Activated T-helper 9 cell treated with anti-CD3 and anti-CD28 coated beads, Interleukin-2, amount 50 U/mL, for 16 hours (primary cell): ENCODE measurements at regions not wholly inside any gene's neighbourhood (a gene's known extent, or its start where the extent isn't known, plus 50 kb on each side); places are given as distances from the start of the nearest gene placed in this dataset.
"Not testable (repeated sequence)": the region's sequence is repeated elsewhere in the genome, so short reads cannot be mapped to it uniquely, and the experiment has no call there.

Experiments used
- DNase-seq: peaks from one replicate; pipeline ENCODE4 v3.0.0-alpha.2; 2020; ENCODE audit warnings: low read depth

DNA sequence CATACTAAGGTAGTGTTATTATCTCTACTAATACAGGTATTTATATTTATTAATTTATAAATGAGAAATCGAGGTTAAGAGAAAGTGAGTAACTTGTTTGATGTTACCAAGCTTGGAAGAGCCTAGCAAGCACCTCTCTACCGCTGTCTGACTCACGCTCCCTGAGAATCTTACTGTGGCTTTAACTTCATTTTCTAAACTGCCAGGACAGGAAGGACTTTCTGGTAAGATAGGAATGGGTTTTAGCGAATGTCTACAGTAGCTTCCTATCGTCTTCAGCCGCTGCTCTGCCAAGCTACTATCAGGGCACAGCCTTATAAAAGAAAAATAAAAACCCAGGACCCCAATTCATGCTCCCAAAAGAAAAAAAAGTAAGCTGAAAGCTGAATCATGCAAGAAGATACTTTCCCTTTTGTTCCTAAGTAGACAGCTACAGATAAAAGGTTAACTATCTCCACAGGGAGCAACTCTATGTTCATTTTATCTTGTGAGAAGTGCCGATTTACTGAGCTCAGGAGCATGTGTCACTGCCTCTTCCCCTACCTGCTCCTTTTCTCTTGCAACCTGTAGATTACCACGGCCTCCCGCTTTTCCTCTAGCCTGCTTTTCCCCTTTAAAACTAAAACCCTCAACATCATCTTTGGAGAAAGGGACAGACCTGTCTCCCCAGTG is 60.2 kb downstream of the THNSL1 start:
- no peak for DNase-seq

DNA sequence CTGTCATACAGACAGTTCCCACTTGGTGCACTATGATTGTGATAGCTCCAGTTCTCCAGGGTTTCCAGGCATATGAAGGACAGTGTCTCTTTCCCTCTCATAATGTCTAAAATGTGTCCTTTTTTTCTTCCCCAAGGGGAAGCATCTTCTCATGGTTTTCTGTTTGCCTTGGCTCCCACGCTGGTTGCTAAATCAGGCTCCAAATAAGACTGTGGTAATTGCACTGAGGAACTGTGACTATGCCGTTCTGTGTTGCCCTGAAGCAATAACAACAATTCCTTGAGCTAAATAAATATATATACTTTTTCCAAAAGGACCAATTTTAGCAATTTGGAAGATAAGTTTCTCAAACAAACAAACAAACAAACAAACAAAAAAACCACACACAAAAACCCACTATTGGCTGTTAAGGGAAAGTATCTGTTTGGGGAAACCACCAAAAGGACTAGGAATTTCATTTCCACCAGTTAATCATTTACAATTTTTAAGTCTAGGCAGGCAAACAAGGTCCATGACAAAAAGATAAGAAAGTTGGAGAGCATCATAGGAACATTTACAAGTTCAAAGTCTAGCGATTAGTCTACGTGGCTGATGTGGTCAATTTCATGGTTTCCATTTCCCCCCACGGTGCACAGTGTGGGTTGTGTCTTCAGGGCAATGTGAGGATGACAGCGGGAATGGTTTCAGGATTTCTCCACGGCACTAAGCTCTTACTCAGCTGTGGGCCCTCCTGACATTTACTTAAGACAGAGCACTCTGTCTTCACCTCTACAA is 62.4 kb downstream of the THNSL1 start:
- no peak for DNase-seq

DNA sequence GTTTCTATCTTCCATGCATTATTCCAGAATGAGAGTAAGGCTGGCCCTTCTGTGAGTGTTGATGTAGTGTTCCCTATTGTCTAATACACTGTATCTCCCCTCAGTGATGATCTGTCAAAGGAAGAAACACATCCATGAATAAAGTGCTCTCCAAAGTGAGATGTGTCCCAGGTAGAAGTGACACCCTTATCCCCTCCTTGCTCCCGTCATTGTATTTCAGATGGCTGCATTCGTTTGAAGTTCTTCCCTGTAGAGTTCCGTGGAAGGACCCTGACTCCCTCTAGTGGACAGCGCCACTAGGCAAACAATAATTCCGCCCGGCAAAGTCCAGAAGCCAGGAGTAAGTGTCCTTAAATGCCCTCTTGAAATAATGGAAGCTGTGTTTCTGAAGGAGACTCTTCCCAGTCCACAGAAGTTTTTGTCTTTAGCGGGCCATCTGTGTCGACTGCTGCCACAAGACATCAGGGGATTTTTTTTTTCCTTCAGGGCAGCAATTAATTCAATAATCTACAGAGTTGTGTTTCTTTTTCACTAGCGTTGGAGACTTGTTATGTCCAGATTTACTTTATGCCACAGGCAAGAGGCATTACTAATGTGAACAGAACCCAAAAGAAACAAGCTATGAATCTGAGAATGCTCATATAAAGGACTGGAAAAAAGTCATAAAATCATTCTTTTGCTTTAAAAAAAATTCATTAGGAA is 64.6 kb downstream of the THNSL1 start:
- DNase-seq, result peak; percentile 14

DNA sequence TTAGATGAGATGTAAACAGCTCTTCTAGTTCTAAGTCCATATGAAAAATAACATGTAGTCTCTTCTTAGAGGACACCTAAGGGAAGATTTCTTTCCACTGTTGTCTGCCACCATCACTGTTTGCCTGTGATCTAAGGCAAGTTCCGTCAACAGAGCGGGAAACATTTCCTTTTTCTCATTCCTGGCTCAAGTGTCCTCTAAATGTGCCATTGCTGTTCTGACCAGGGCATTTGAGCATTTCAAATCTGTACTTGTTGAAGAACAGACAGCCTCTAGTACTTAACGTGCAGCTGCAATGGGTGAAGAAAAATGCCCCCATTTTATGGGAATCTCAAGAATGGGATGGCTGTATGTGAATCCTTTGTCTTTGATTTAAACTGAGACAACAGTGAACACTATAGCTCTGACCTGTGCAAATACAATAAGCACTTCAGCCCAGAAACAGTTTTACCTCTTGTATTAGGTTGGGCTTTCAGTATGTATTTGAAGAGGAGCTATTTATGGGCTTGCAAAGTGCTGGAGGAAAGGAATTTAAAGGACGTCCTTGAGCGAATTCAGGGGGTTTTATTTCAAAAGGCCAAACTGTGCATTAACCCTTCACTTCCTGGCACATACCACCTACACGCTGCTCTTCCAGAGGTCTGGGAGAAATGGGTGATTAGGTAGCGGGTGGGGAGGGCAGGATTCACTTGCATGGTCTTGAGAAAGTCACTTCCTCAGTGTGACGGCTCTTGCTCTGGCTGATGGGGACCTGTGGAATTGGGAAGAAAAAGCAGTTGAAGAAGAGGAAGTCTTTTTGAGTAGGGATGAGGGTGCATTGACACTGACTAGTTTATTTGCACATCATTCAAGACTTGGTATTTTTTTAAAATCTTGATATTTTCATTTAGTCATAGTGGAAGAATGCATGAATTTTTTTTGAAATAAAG is 66.1 kb downstream of the THNSL1 start:
- no peak for DNase-seq

DNA sequence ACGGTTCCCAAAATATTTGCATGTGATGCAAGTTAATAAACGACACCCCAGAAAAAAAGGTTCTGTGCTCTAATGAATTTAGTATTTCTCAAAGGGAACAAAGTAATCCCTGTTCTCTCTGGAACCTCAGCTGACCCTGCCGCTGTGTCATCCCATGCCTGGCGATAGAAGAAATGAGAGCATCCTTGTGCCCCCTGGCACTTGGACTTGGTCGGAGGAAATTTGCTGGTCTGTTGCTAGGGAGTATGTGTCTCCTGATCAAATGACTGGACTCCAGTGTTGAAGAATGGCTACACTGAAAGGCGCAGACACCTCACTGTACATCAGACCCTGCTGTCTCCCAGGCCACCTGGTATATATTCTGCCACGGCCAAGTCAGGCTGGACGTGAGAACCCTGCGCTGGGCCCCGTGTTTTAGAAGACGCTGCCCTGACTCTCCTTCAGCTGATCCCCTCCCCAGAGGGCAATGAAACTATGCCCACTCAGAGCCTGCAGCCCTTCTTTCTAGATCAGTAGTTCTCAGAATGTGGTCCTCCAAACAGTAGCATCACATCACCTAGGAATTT is 67.2 kb downstream of the THNSL1 start:
- no peak for DNase-seq

DNA sequence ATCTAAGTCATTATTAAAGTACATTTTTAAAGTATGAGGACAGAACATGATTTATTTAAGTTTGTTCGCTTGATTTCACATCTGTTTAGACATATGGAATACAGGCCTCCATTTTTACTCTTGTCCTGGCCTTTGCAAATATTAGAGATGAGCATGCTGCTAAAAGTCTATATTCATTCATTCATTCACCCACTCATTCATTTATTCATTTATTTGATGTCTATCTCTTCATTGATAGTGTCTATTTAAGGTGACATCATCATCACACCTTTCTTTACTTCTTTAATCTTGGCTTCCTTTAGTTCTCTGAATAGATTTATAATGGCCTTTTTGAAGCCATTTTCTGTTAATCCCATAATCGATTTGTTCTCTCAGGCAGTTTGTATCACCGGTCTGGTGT is 68.0 kb downstream of the THNSL1 start:
- DNase-seq, result no peak

DNA sequence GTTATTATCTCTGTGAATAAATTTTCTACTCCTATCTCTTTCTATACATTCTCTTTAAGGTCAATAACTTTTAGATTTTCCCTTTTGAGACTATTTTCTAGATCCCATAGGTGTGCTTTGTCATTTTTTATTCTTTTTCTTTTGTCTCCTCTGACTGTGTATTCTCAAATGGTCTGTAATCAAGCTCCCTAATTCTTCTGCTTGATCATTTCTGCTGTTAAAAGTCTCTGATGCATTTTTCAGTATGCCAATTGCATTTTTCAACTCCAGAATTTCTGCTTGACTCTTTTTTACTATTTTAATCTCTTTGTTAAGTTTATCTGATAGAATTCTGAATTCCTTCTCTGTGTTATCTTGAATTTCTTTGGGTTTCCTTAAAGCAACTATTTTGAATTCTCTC is 78.2 kb downstream of the THNSL1 start:
- DNase-seq, result no peak

DNA sequence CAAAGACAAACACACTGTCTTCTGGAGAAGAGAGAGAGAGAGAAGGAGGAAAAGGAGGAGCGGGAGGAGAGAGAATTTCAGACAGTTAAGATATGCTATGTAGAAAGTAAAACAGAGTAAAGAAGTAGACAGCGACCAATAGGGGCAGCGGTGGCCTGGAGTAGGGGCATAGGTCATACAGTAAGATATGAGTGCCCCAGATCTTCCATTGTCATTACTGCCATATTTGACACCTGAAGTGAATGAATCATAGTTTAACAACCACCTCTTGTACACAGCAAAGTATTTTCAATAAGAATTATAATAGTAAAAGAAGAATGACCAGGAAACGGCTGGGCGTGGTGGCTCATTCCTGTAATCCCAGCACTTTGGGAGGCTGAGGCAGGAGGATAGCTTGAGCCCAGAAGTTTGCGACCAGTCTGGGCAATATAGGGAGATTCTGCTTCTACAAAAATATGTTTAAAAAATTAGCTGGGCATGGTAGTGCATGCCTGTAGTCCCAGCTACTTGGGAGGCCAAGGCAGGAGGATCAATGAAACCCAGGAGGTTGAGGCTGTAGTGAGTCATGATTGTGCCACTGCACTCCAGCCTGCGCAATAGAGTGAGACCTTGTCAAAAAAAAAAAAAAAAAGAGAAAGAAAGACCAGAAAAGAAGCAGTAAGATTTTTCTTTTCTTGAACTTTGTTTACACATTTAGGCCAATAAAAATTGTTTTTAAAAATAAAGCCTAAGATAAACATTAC is 77.0 kb upstream of the GPR158 start:
- no peak for DNase-seq

DNA sequence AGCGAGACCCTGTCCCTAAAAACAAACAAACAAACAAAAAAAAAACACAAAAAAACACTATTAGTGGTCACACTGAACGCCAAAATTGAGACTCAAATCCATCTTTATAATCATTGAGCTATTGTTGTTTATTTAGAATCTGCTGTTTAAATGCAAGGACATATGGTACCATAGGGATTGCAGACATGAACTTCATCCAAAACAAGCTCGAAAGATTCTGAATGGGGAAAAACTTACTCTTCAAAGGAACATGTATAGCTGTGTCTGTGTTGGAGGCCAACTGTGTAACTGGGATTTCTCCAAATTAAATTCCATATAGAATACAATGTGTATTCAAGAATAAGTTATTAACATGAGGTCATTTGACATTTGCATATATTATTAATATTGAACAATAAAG is 74.7 kb upstream of the GPR158 start:
- no peak for DNase-seq

DNA sequence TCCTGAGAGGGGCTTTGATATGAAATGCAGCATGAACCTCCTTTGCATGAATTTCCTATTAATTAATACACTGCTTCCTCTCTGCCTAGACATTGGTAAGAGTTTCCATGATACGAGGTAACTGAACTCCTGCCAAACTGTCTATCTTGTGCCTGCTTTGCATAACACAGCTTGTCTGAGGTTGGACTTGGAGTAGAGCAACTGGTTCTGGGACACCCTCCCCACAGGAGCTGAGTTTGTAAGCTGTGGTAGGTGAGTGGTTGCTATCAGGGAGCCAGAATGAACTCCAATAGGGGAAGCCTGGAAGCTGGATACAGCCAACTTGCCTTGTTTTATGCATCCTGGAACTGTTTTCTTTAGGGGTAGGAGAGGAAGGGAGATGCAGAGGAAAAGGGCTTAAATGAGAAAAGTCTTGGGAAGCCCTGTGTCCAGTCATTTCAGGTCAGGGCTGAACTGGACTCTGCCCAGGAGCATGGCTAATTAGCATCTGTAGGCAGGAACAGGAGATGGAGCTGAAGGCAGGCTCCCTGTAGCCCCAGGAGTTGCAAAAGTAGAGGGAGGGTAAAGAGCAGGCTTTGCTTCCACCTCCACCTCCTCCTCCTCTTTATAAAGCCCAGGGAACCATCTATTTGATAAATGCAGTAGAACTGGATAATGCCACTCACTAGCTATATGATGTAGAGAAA is 73.2 kb upstream of the GPR158 start:
- no peak for DNase-seq

DNA sequence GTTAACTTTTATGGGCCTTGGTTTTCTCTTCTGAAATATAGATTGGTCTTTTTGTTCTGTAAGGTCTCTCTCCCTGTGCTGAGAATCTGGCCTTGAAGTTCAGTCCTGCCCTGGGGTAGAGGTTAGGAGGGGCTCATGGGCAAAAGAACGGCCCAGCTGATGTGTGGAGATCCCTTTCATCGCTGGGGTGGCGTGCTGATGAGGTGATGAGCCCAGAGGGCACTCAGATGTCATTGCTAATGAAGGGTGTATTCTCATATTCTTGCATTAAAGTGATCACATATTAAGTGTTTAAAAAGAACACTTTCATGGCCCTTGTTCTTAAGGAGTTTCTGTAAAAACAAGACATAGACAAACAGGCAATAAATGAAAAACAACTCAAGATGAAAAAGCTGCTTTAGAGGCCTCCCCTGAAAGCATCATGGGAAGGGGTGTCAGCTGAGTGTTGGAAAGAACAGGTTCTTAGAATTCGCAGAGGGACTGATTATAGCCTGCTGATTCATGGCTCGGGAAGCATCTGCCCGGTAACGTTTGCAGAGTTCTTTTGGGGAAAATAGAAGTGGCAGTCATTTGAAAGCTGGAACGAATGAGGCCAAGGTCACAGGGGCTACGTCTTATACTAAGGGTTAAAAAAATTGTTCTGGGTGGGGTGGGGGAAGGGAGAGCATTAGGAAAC is 72.5 kb upstream of the GPR158 start:
- DNase-seq, result no peak

DNA sequence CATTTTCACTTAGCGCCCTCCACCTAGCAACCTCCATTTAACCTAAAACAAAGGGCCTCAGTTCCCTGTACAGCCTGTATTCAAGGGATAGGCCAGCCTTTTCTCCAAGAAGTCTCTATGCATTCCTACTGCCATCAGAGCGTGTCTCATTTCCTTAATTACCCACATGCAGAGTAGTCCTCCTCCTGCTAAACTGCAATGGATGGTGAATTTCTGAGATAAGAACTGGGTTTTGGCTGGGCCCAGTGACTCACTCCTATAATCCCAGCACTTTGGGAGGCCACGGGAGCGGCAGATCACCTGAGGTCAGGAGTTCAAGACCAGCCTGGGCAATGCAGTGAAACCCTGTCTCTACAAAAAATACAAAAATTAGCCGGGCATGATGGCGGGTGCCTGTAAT is 71.1 kb upstream of the GPR158 start:
- no peak for DNase-seq

DNA sequence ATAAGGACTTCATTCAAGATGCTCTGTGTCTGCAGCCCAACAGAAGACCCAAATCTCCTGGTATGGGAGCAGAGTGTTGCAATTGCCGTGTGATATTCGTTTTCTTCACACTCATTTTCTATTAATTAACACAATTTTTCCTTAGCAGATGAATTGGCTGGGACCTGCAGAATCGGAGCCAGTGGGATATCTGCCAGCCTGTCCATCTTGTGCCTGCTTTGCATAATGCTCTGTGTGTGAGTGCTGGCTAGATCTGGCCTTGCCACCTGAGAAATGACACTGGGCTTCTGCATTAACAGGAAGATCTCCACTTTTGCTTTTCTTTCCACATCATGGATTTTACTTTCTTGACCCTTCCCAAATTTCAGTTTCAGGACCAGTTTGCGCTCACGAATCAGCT is 70.4 kb upstream of the GPR158 start:
- DNase-seq, result no peak

DNA sequence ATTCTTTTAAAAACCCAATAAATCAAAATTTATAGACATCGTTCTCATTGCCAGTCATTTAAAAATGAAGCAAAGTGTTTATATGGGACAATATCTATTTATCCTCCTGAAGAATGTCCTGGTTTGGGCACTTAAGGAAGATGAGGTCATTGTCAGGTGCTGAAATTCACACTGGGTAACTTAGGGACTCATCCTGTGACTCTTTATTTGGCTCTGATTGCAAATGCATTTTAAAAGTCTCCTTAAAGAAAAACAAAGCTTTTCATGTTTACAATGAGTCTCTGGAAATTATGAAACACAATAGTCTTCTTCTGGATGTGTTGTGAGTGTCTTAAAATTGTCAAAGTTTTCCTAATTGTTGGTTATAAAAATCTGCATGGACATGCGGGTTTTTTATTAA is 69.5 kb upstream of the GPR158 start:
- DNase-seq, result no peak

DNA sequence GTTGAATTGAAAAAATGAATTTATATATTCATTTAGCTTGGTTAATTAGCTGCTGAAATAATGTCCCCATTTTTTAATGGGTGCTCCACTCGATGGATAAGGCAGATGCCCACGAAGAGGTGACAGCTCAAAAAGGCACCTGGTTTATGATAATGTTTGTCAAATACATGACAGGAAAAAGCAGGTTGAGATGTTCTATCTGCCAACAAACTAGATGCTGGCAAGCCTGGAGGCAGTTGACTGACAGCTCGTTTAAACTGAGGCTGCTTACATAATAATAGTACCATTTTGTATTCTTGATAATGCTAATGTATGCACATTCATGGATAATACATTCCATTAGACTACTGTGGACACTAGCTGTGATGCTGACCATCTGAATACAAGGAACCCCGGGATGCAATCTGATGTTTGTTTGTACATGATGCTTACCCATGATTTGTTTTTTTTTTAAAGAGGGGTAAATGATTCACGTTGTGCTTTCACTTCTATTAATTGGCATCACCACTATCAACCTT is 69.0 kb upstream of the GPR158 start:
- no peak for DNase-seq

DNA sequence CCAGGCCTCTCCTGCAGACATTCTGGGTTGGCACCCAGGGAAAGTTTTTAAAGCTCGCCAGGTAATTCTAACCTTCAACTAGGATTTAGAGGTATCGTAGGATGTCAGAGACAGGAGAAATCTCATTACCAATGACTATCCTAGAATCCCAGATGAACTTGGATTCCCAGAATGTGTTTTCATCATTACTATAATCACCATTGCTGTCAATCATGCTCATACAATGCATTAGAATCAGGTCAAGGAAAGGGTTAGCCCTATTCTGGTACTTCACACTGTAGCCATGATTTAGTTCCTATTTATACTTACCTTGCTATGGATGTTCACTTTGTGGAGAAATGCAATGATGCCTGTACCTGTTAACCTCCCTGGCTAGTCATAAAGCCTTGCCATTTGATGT is 67.0 kb upstream of the GPR158 start:
- DNase-seq, result no peak

DNA sequence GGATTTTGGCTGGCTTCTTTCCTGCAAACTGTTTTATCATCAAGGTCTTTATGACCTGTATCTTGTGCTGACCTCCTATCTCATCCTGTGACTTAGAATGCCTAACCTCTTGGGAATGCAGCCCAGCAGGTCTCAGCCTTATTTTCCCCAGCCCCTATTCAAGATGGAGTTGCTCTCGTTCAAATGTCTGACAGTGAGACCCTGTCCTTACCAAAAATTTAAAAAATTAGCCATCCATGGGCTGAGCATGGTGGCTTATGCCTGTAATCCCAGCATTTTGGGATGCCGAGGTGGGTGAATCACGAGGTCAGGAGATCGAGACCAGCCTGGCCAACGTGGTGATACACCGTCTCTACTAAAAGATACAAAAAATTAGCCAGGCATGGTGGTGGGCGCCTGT is 64.9 kb upstream of the GPR158 start:
- DNase-seq, result not testable (repeated sequence)

DNA sequence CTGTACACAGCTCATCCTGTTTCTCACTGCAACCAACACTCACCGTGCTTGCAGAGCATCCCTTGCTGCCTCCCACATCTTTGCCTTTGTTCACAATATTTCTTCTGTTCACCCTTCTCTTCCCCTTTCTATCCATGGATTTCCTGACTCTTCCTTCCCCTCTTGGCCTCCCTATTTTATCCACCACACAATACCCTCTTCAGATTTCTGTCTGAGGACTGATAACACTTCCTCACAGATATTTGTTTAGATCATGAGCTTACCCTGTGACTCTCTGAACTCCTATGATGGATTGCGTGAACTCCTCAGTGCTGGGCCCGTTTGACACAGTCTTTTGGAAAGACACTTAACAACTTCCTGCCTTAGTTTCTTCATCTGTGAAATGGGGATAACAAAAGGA is 62.8 kb upstream of the GPR158 start:
- no peak for DNase-seq

DNA sequence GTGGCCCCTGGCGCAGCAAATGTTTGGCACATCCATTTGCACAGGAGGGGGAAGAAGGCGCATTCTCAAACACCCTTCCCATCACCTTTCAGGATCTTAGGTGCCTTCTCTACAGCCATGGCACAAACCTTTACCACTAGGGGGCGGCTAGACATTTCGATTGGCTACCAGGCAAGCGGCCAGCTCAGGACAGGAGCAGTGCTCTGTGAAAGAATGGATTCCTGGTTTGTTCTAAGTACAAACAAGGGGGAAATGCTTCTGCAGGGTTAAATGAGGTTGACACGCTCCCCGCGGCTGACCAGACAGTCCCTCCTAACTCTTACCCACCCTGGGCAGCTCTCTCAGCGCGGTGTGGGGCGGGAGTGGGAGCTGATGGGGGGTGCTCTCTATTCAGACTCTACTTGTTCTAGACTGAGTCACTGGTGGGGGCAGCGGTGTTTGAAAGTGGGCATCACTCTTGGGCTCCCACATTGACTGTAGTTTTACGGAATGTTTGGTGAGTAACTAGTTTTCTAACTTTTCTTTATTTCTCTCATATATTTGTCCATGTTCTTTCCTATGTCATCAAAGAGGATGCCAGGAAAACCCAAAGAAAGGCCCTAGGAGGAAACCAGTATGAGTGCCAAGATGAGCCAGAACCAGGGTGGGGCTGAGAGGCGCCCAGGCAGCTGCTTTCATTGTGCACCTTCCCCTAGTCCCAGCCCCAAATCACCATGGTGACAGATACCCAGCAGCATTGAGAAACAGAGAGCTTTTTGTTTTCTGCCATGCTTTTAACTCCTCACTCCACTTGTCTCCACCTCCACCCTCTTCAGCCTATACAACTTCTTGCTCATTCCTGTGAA is 61.4 kb upstream of the GPR158 start:
- no peak for DNase-seq
